GM19452 (cell line): ENCODE measurements at regions not wholly inside any gene's neighbourhood (a gene's known extent, or its start where the extent isn't known, plus 50 kb on each side); places are given as distances from the start of the nearest gene placed in this dataset.
"Not testable (repeated sequence)": the region's sequence is repeated elsewhere in the genome, so short reads cannot be mapped to it uniquely, and the experiment has no call there.

Experiments
- ATAC-seq: cut with Tn5 transposase; IDR thresholded peaks from one replicate; pipeline ENCODE4 v1.9.1; 2021; ENCODE audit not compliant: unreplicated experiment

DNA sequence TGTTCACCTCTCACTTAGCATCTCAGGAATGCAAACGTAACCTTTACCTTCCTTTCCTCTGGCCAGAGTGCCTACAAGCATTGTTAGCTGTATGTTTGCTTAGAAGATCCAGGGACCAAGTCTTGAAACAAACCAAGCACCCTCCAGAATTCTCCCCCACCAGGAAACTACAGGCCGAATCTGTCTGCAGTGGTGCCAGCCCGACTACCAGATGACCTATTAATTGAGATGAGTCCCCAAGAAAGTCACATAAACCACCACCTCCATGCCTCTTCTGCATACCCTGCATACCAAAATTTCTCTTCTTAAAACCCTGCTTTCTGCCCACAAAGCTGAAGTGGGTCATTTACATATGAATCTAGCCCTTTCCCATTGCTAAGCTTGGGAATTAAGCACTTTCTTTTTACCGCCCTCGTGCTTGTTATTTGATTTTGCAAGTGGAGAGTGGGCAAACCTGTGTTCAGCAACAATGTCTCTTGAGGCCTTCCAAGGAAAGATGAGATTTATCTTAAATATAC is 1239.1 kb downstream of the CDH12 start:
- no peak for ATAC-seq

DNA sequence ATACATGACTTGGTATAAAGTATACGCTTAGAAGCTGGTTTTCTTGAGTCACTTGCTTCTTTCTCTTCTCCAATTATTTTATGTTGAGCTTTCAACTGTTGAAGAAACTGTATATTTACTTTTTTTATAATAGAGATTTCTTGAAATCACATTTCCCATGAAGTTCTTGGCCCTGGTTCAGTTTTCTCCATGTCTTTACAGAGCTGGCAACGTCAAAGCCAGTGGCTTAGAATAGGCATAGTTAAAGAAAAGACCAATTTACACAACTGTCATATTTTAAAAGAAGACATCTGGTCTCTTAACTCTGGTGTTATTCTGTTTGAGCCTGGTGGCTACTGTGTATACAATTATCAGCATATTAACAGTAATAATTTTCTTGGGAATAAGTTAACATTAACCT is 1249.3 kb downstream of the CDH12 start:
- no peak for ATAC-seq

DNA sequence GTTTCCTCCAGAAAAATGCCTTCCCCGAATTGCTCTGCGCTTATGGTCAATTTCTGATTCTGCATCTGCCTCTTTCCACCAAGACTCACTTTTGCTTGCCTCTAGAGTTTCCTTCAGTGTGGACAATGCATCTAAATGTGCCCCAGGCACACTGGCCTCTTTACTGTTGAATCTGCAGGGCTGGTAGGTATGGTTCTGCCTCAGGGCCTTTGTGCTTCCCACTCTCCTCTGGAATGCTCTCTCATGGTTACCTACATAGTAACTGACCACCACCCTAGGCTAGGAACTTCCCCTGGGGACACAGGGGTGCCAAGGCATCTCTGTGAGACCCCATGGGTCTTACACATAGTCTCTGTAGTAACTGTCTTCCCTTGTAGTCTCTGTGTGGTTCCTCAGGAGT is 1258.6 kb downstream of the CDH12 start:
- no peak for ATAC-seq

DNA sequence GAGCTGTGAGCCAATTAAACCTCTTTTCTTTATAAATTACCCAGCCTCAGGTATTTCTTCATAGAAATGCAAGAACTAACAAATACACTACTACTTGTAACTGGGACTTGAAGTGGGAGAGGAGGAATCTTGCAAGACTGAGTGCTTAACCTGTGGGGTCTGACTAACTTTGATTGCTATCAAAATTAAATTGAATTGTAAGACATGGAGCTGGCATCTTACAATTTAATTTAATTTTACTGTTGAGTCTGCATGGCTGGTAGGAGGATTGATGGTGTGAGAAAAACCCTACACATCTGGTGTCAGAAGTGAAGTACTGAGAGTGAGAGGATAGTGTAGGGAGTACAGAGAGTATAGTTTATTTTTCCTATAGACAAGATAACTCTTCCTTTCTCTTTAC is 1259.9 kb downstream of the CDH12 start:
- no peak for ATAC-seq

DNA sequence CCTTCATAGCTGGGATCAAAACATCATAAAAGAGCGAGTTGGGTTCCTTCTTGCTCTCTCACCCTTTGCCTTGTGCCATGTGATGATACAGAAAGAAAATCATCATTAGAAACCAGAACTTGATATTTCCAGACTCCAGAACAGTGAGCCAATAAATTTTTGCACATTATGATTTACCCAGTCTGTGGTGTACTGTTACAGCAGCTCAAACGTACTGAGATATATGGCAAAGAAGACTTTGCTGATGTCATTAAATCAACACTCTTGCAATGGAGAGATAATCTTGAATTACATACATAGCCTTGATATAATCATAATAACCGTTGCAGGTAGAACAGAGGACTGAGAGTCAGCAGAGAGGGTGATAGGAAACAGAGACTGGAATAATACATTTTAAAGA is 1271.6 kb downstream of the CDH12 start:
- ATAC-seq: no peak

DNA sequence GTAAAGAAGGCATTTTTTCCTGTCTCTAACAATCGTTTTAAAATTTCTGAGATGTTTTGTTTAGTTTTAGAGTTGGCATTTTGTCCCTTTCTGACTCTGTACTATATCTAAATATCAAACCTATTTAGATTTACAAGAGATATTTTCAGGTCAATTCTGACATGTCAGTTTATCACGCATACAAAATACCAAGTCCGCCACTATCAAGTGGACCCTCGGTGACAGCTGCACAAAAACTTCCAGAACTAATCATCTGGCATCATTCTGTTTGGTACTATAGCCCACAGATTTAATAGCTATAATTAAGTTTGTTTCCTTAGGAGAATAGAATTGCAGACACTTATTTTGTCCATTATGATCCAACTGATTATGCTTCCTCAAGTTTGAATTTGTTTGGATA is 1278.2 kb downstream of the CDH12 start:
- no peak for ATAC-seq

DNA sequence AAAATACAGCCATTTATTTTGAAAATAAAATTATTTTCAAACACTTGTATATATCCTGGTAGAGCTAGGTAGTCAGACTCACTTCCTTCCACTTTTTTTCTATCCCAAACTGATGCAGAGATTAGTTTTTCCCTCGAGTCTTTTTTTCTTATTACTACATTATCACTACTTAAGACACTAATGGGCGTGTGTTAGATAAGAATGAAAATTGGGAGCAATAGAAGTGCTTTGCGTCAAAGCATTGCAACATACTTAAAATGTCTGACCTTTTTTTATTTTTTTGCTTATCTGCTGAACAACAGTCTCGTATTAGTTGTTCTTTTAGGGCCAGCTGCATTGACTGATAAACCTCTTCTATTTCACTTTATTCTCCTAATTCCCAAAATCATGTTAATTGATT is 1278.7 kb downstream of the CDH12 start:
- no peak for ATAC-seq

DNA sequence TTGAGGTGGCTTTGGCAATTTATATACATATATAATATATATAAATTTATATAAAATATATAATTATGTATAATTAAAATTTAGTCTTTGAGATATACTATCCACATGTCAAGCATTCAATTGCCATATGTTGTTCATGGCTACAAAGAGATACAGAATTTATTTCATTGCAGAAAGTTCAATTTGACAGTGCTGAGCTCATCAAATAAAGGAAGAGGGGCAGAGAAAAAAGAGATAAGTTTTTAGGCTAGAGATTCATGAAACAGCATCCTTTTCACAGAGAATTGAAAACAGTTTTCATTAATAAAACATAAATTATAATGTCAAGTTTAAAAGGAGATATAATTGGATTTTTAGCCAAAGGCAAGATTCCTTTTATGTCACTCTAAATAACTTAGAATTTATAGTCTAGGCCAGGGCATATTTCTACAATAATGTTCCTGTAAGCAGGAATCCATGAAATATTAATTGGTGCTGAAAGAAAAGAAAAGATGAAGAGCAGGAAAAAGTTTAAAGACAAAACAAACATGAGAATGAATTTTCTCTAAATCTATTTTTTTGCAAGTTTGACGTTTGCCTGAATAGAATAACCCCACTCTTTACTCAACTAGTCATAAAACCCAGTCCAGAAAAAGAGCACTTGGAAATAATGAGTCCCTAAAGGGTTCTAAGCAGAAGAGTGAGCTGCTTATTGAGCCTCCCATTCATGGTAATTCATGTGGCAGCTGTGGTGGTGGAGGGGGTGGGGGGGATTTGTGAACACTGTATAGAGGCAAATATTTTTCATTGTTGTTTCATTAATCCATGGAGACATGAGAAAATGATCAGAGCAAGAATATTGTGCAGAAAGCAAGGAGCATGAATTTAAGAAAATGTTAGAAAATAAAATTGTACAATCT is 1279.5 kb downstream of the CDH12 start:
- no peak for ATAC-seq

DNA sequence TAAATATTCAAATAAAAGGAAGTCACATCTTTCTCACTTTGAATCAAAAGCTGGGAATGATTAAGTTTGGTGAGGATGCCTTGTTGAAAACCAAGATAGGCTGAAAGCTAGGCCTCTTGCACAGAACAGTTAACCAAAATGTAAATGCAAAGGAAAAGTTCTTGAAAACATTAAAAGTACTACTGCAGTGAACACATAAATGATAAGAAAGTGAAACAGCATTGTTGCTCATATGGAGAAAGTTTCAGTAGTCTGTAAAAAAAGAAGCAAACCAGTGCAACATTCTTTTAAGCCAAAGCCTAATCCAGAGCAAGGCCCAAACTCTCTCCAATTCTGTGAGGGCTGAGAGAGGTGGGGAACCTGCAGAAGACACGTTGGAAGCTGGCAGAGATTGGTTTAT is 1281.9 kb downstream of the CDH12 start:
- not testable (repeated sequence) for ATAC-seq

DNA sequence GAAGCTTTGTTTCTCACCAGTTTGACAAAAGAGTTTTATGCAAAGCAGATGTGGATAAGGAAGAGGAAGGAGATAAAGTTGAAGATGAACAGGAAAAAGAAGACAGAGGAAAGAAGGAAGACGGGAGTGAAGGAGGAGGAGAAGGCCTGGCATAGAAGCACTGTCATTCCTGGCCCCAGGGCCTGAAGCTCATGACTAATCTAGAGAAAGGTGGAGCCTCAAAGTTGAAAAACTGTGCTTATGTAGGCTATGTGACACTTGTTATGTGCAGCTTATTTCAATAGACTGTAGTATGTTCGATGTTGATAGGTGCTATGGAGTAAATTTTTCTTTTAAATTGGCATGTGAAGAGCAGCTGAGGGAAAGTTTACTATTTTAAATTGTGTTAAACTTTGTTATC is 1294.0 kb downstream of the CDH12 start:
- not testable (repeated sequence) for ATAC-seq

DNA sequence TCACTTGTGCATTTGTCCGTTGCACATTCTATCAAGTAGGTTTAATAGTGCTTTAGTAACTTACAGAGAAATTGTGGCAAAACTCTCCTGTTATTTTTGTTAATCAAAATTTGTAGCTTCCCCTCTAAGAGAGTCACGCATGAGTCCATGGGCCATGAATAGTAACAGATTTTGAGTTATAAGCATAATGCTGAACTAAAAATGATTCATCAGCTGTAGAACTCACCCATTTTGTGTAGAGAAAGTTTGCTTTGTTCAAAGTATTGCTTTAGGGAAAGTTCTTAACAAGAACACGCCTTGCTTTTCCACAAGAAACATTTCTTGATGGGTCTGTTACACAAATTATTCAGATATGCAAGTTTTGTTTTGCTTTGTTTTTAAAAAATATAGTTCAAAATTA is 1300.9 kb downstream of the CDH12 start:
- ATAC-seq: not testable (repeated sequence)

DNA sequence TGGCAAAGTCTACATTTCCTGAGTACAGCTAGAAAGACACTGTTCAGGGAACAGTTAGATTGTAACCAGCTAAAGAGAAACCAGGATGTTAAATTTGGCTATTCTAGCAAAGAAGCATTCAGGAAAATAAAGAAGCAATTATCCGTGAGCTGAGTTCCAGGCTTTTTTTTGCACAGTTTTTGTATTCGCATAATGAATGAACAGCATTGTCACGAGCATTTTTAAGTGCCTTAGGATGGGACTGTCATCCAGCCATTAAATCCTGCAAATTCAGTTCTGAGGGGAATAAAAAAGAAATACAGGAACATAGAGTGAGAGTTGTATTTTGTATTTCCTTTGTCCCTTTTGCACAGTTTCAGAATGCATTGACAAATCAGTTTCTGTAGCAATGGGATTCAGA is 1302.2 kb downstream of the CDH12 start:
- not testable (repeated sequence) for ATAC-seq

DNA sequence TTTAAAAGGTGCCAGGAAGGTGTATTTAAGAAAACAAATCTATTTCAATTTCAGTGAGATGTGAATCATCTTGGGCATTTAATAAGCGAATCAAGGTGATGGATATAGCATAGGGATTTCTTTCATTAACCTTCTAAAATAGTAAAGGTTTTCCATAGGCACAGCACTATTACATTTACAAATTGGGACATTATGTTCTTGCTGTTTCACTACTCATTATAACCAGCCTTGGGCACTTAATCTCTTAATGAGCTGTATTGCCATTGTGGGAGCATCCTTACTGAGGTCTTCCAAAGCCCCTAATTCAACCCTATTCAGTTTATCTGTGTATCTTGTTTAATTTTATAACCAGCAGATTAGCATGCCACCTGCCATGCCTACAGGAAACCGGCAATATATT is 1305.5 kb downstream of the CDH12 start:
- ATAC-seq: not testable (repeated sequence)

DNA sequence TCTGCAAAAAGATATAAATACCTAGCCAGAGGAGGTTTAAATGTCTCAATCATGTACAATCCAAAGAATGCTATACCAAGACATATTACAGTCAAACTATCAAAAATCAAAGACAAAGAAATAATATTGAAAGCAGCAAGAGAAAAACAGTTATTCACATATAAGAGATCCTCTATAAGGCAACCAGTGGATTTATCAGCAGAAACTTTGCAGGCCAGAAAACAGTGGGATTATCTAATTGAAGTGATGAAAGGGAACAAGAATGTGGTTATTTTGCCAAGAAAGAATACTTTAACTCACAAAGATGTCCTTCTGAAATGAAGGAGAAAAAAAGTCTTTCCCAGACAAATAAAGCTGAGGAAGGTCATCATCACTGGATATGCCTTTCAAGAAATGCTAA is 1318.0 kb downstream of the CDH12 start:
- ATAC-seq: not testable (repeated sequence)

DNA sequence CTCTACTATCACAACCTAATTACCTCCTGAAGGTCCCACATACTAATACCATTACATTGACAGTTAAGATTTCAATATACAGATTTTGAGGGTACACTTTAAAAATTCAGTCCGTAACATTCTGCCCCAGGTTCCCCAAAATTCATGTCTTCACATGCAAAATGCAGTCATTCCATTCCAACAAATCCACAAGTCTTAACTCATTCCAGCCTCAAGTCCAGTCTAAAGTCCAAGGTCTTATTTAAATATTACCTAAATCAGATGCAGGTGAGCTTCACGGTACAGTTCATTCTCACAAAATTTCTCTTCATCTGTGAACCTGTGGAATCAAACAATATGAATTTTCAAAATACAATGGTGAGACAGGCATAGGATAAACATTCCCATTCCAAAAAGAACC is 1332.0 kb downstream of the CDH12 start:
- not testable (repeated sequence) for ATAC-seq

DNA sequence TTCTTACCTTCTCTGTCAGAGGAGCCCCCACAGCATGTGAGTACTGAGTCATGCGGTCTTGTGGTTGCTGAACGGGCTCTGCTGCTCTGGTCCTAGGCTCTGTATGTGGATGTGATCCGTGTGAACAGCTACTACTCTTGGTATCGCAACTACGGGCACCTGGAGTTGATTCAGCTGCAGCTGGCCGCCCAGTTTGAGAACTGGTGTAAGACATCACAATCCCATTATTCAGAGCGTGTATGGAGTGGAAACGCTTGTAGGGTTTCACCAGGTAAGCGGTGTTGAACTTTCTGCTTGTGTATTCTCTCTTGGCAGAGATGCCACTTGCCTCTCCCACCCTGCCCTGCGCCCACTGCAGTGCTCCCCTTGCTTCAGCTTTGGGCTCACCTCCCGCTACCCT is 1356.2 kb downstream of the CDH12 start:
- not testable (repeated sequence) for ATAC-seq

DNA sequence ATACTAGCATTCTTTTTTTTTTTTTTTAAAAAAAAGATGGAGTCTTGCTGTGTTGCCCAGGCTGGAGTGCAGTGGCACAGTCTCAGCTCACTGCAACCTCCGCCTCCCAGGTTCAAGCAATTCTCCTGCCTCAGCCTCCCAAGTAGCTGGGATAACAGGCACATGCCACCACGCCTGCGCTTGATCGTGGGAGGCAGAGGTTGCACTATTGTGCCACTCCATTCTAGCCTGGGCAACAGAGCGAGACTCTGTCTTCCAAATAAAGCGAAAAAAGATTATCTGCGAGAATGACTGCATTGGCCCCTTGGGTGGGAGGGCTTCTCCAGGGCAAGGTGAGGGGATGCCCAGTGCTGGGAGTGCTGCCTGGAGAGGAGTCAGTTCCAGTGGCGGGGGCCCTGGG is 1357.1 kb downstream of the CDH12 start:
- ATAC-seq: not testable (repeated sequence)

DNA sequence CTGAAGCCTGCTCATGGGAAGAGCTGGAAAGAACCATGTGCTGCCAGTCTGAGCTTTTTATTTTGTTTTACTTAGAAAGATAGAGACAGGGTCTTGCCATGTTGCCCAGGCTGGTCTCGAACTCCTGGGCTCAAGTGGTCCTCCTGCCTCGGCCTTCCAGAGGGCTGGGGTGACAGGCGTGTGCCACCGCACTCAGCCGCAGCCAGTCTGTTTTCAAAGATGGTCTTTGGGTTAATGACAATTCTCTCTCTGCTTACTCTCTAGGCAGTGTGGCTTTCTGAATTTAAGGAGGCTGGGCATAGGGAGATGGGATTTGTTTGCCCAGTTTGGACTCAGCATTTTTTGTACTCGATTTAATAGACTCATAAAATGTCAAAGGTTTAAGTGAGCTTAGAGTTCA is 1357.9 kb downstream of the CDH12 start:
- ATAC-seq: not testable (repeated sequence)

DNA sequence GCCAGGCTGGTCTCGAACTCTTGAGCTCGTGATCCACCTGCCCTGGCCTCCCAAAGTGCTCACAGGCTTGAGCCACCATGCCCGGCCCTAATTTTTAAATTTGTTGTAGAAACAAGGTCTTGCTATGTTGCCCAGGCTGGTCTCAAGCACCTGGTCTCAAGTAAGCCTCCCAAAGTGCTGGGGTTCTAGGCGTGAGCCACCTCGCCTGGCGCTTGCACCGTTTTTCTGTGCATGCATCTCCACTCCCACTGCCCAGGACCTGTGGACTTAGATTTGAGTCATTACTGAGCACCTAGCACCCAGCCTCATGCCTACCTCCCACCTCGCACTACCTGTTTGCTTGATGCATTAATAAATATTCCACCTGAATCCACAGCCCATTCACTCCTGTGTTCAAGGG is 1359.1 kb downstream of the CDH12 start:
- not testable (repeated sequence) for ATAC-seq

DNA sequence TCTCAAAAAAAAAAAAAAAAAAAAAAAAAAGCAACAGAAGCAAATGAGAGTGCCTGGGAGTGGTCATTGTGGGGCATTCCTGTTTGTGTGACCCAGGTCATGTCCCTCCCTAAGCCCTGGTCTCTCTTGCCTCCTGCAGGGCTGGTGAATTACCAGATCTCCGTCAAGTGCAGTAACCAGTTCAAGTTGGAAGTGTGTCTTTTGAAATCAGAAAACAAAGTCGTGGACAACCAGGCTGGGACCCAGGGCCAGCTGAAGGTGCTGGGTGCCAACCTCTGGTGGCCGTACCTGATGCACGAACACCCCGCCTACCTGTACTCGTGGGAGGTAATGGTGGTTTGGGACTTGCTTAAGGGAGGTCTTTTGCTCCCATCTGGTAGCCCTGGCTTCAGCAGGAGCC is 1362.0 kb downstream of the CDH12 start:
- ATAC-seq: not testable (repeated sequence)

DNA sequence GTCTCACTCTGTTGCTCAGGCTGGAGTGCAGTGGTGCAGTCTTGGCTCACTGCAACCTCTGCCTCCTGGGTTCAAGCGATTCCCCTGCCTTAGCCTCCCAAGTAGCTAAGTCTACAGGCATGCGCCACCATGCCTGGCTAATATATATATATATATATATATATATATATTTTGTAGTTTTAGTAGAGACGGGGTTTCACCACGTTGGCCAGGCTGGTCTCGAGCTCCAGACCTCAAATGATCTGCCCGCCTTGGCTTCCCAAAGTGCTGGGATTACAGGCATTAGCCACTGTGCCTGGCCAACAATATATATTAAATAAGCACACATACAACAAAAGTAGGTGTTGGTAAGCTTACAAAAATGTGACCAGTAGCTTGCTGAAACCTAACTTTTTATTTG is 1364.3 kb downstream of the CDH12 start:
- ATAC-seq: not testable (repeated sequence)

DNA sequence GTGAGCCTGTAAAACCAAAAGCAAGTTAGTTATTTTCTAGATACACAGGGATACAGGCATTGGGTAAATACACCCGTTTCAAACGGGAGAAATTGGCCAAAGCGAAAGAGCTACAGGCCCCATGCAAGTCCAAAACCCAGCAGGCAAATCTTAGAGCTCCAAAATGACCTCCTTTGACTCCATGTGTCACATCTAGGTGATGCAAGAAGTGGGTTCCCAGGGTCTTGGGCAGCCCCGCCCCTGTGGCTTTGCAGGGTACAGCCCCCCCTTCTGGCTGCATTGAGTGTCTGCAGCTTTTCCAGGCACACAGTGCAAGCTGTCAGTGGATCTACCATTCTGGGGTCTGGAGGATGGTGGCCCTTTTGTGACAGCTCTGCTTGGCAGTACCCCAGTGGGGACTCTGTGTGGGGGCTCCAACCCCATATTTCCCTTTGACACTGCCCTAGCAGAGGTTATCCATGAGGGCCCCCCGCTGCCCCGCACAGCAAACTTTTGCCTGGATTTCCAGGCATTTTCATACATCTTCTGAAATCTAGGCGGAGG is 1367.6 kb downstream of the CDH12 start:
- not testable (repeated sequence) for ATAC-seq
